Cerebellar cortex (tissue), 1 donor: ENCODE measurements at regions not wholly inside any gene's neighbourhood (a gene's known extent, or its start where the extent isn't known, plus 50 kb on each side); places are given as distances from the start of the nearest gene placed in this dataset.

Experiments used
- DNase-seq: peaks from one replicate; pipeline ENCODE4 v3.0.0-alpha.2; 2015; ENCODE audit warnings: low spot score

GRCh38 chr6:168384045-168385036 lies 56.6 kb upstream of the SMOC2 start:
- no peak for DNase-seq

GRCh38 chr6:168385037-168385759 lies 55.8 kb upstream of the SMOC2 start:
- DNase-seq, result no peak

GRCh38 chr6:168385858-168386735 lies 54.9 kb upstream of the SMOC2 start:
- no peak for DNase-seq

- no peak for DNase-seq
These were observed 54.0 kb upstream of the SMOC2 start for GRCh38 chr6:168386973-168387372.

- DNase-seq, result no peak
These were observed 53.6 kb upstream of the SMOC2 start for GRCh38 chr6:168387426-168387825.

GRCh38 chr6:168387911-168388310 lies 53.1 kb upstream of the SMOC2 start:
- no peak for DNase-seq

GRCh38 chr6:168388641-168389633 lies 52.0 kb upstream of the SMOC2 start:
- no peak for DNase-seq

- no peak for DNase-seq
These were observed 50.1 kb upstream of the SMOC2 start for GRCh38 chr6:168390749-168391420.
